ENCODE measurements at regions not wholly inside any gene's neighbourhood (a gene's known extent, or its start where the extent isn't known, plus 50 kb on each side); places are given as distances from the start of the nearest gene placed in this dataset.

GRCh38 chr6:23280437-23280836, 711.1 kb downstream of the HDGFL1 start:
- Histone ChIP-seq H3K9me3 (no peaks in the 10 kb centered on the region), H3K4me1 (no peaks in the 10 kb centered on the region), H3K27ac (no peak overlapping the region), H3K4me3 (no peak overlapping the region), H3K36me3 (no peaks in the 10 kb centered on the region), H3K27me3 (no peaks in the 10 kb centered on the region)
- intact Hi-C loops (cut with DNase I): no loop called here
- ATAC-seq (no peak), DNase-seq (no peak)
- no peak for TF ChIP-seq CTCF (IDR thresholded peaks at IDR 0.05)

GRCh38 chr6:23282252-23283021, 713.1 kb downstream of the HDGFL1 start:
- intact Hi-C loops (cut with DNase I): no loop called here
- no peak for ATAC-seq
- Histone ChIP-seq H3K9me3 (no peaks in the 10 kb centered on the region), H3K4me1 (no peaks in the 10 kb centered on the region), H3K36me3 (no peaks in the 10 kb centered on the region), H3K27ac (no peak overlapping the region), H3K27me3 (no peaks in the 10 kb centered on the region), H3K4me3 (no peak overlapping the region)
- DNase-seq: no peak
- no peak for TF ChIP-seq CTCF (IDR thresholded peaks at IDR 0.05)

- intact Hi-C loops (cut with DNase I): no loop called here
- no peaks in the 10 kb centered on the region for H3K4me1 ChIP-seq
- no peak overlapping the region for H3K27ac ChIP-seq
- H3K27me3 ChIP-seq: no peaks in the 10 kb centered on the region
- no peak for TF ChIP-seq CTCF (IDR thresholded peaks at IDR 0.05)
- H3K4me3 ChIP-seq: no peak overlapping the region
- no peaks in the 10 kb centered on the region for H3K9me3 ChIP-seq
- DNase-seq (no peak), ATAC-seq (no peak)
- H3K36me3 ChIP-seq: no peaks in the 10 kb centered on the region
Observed at GRCh38 chr6:23293653-23294052, 724.3 kb downstream of the HDGFL1 start.

- DNase-seq (no peak), ATAC-seq (no peak)
- intact Hi-C loops (cut with DNase I): no loop called here
Observed at GRCh38 chr6:23301556-23301955, 732.2 kb downstream of the HDGFL1 start.

GRCh38 chr6:23302514-23302913, 733.1 kb downstream of the HDGFL1 start:
- no peak overlapping the region for H3K4me3 ChIP-seq
- no peak for ATAC-seq
- DNase-seq: no peak
- H3K4me1 ChIP-seq: no peaks in the 10 kb centered on the region
- no peaks in the 10 kb centered on the region for H3K9me3 ChIP-seq
- intact Hi-C loops (cut with DNase I): no loop called here
- no peaks in the 10 kb centered on the region for H3K36me3 ChIP-seq
- no peak overlapping the region for H3K27ac ChIP-seq
- H3K27me3 ChIP-seq: no peaks in the 10 kb centered on the region
- TF ChIP-seq CTCF (IDR thresholded peaks at IDR 0.05): no peak

More at GRCh38 chr6:23301556-23301955, 732.2 kb downstream of the HDGFL1 start:
- H3K36me3 ChIP-seq: no peaks in the 10 kb centered on the region
- no peak overlapping the region for H3K4me3 ChIP-seq
- no peaks in the 10 kb centered on the region for H3K4me1 ChIP-seq
- no peaks in the 10 kb centered on the region for H3K9me3 ChIP-seq
- H3K27me3 ChIP-seq: no peaks in the 10 kb centered on the region
- no peak overlapping the region for H3K27ac ChIP-seq
- no peak for TF ChIP-seq CTCF (IDR thresholded peaks at IDR 0.05)
